HG03521 (cell line): ENCODE measurements at regions not wholly inside any gene's neighbourhood (a gene's known extent, or its start where the extent isn't known, plus 50 kb on each side); places are given as distances from the start of the nearest gene placed in this dataset.
"Not testable (repeated sequence)": the region's sequence is repeated elsewhere in the genome, so short reads cannot be mapped to it uniquely, and the experiment has no call there.

Source experiments
- ATAC-seq: cut with Tn5 transposase; IDR thresholded peaks from one replicate; pipeline ENCODE4 v1.9.1; 2021; ENCODE audit warnings: mild to moderate bottlenecking, moderate library complexity; ENCODE audit not compliant: unreplicated experiment

DNA sequence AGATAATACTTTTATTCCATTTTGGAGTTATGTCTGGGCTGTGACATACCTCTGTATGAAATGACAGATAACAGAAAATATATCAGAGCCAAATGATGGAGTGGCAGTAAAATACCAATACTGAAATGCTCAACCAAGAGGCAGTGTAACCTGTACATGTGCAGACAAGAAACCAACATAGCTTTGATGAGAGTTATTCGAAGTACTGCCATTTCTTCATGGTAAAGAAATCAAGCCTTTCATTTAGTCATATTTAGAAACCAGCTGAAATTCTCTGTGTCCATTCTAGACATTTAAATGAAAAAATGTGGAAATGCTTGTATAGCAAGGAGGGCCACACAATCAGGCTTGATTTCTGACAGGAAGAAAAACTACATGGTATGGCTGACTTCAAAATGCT, 127.1 kb upstream of the PTPRZ1 start:
- ATAC-seq = no peak

DNA sequence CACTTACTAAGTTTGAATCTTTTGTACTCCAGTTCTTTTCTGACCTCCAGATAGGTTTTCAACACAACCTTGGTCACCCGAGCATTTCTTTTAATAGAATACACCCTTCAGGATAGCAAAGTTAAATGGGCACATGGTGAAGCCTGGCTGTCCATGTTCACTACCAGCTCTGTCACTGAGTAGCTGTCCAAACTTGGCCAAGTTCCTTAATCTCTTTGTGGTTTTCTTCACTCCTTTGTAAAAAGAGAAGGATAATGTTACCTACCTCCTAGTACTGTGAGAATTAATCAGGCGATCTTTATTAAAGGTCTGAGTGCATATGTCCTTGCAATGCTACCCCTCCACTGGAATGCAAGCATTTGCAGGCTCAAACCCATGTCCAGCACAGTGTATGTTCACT, 128.1 kb upstream of the PTPRZ1 start:
- no peak for ATAC-seq

DNA sequence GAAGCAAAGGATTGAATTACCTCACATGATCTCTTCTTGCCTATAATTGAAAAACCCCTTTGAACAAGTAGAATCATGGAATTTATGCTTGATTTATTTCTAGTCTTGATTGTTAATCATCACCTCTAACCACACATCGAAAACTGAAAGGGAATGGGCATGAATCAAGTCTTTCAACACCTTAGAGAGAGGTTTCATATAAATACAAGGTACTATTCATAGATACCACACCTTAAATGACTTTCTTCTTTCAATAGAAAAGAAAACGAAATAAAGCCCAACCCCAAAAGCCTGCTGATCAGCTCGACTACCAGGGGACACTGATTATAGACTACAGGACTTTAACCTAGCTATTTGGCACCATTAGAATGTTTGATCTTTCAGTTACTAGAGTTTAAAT, 128.6 kb upstream of the PTPRZ1 start:
- ATAC-seq = no peak

DNA sequence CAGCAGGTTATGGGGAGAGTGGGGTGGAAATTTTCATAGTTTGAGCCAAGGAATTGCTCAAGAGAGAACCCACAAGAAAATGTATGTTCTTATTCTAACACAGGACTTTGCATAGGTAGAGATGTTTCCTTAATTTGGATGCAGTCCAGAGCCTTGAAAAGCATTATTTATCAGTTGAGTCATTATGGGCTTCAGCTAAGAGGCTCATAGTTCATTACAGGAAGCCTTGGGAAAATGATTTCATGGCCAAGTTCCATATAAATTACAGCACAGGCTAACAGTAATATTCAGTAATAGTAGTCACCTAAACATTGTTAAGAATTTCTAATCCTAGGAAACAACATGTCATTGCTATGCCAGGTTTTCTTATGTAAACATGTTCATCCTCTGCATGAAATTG, 131.1 kb upstream of the PTPRZ1 start:
- ATAC-seq = no peak

DNA sequence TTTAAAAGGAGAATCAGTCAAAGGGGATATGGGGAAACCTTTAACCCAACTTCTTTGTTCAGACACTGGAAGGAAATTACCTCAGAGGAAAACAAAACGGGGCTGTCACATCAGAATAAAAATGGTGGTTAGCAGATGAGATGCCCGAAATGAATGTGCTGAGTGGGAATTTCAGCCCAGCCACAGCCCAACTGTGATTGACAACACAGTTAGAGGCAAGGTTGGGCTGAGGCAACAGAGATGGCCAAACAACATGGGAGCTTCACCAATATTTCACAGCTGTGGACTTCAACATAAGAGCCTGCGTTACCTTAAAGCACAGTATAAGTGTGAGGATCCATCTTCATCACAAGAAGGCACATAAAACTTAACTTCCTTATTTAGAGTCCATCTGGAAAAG, 133.5 kb upstream of the PTPRZ1 start:
- ATAC-seq = no peak

DNA sequence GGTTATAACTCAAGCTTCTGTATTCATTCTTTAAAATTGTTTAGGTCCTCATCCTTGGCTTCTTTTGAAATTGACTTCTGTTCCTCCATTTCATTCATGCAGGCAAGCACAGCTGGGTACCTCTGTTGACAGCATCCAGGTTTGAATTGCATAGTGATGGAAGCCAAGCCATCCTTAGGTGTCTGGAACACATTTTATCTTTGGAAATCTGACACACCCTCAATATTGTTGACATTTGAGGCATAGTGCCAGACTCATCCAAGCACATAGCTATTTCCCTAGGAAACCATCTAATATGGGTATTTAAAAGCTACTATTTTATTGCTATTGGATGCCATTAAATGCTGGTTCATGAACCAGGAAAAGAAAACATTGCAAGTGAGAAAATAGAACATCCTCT, 142.1 kb upstream of the PTPRZ1 start:
- ATAC-seq = no peak

DNA sequence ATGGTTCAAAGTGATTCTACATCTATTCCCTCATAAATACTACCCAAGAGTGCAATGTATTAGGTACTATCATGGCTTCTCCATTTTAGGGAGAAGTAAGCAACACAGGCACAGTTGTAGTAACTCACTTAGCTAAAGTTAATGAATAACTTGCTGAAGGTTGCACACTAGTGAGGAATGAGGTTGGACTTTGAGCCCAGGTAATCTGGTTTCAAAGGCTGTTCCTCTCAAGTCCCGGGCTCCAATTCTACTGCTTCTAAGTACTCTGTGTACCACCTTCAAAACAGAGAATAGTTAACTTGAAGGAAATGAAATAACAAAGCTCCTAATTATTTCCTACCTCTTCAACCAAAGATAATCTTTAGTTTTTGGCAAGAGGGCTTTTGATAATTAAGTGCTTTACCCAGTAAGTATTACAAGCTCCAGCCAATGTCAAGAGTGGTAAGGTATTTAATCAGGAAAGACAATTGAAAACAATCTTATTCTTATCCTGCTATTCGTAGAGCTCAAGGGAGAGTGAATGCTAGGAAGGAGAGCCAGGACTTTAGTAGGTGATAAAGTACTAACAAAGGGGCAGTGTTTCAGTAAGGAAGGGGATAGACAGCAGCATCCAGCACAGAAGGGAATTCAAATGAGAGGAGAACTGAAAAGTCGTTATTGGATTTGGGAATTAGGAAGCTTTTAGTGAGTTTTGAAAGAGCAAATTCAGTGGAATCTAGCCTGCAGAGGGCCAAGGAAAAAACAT, 158.2 kb upstream of the PTPRZ1 start:
- ATAC-seq = no peak

DNA sequence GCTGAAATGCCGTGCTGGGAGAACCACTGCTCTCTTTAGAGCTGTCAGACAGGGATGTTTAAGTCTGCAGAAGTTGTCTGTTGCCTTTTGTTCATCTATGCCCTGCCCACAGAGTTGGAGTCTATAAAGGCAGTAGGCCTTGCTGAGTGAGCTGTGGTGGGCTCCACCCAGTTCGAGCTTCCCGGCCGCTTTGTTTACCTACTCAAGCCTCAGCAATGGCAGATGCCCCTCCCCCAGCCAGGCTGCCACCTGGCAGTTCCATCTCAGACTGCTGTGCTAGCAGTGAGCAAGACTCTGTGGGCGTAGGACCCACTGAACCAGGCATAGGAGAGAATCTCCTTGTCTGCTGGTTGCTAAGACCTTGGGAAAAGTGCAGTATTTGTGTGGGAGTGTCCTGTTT, 160.0 kb upstream of the PTPRZ1 start:
- not testable (repeated sequence) for ATAC-seq

DNA sequence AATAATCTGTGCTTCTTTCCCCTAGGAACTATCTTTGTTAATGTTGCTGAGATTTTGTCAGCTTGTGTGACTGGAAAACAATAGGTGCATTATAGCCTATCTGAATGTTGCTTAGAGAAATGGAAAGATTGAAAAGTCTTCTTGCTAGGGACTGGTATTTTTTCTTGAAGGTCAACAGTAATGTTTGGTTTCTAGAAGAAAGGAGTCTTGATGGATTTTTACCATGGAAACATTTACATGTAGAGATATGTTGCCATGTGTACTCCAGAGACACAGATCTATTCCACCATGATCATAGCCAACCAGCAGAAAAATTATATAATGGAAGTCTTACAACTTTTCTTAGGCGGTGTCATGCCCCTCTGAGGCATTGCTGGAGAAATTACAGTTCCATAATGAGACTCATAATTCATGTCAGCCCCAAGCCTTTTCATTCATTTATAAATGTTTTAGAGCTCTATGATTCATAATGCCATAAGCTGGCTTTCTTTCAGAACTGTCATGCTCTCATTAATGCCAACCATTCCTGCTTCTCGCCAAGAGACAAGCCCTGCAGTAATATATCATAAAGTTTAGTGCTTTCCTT, 175.1 kb upstream of the PTPRZ1 start:
- no peak for ATAC-seq

DNA sequence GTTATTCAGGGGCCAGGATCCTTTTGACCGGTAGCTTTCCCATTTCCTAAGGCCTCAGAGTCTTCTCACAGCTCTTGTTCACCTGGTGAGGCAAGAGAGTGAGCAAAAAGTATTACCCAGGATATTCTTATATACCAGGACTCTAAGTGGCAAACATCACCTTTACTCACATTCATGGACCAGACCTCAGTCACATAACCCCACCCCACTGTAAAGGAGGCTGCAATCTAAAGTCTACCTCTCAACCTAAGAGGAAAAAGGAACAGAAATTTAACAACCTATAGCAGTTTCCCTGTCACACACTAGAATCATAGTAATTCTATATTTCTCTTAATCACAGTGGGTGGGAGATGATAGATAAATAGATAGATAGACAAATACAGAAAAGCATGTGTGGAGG, 176.0 kb upstream of the PTPRZ1 start:
- no peak for ATAC-seq

DNA sequence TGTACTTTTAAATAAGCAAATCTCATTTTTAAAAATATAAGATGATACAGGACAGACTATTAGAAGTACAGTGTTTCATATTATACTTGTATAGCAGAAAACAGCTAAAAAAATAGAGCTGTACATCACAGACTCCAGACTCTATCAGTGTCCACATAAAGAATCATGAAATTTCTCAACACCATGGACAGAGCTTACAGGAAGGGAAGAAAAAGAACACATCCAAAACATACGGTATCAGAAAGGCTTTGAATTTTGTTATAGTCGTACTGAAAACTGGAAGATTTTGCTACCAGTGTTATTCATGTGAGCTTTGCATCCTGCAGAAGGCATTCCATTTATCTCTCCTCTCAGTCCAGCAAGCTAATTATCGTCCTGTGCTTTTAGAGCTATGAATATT, 183.2 kb upstream of the PTPRZ1 start:
- ATAC-seq = no peak

DNA sequence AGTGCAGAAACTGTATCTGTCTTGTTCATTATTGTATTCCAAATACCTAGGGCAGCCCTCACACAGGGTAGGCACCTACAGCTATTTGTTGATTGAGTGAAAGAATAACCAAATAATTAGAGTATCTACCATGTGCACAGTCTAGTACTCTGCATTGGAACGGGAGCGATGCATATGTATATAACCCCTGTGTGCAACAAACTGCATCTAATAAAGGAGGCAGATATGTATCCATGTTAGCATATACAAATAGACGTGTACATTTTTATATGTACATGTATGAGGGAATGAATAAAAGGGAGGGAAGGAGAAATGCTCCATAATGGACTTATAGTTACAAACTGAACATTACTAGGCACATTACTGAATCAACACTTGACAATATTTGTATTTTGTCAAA, 191.3 kb upstream of the PTPRZ1 start:
- ATAC-seq = no peak

DNA sequence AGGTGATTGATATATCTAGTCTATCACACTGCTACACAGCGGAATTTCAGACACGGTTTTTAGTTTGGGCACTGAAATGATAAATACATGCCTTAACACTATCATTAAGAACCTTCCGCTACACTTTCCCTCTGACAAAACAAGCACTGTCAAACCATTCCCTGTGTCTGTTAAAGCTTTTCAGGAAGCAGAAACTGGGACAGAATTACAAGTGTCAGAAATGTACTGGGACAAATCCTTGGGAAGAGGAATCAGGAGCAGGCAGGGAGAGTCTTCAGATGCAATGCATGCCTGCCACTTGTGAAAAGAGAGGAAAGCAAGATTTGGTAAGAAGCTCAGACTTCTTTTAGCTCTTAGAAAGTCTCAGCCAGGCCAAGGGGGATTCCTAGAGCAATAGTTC, 196.8 kb upstream of the PTPRZ1 start:
- no peak for ATAC-seq

DNA sequence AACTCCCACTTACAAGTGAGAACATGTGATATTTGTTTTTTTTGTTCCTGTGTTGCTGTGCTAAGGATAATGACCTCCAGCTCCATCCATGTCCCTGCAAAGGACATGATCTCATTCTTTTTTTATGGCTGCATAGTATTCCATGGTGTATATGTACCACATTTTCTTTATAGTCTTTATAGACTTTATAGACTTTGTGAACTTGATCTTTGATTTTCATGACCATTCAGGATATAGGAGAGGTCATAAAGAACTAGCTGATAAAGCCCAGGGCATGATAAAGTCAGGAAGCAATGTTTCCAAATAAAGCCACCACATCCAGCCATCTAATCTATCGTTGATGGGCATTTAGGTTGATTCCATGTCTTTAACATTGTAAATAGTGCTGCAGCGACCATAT, 198.5 kb upstream of the PTPRZ1 start:
- not testable (repeated sequence) for ATAC-seq

DNA sequence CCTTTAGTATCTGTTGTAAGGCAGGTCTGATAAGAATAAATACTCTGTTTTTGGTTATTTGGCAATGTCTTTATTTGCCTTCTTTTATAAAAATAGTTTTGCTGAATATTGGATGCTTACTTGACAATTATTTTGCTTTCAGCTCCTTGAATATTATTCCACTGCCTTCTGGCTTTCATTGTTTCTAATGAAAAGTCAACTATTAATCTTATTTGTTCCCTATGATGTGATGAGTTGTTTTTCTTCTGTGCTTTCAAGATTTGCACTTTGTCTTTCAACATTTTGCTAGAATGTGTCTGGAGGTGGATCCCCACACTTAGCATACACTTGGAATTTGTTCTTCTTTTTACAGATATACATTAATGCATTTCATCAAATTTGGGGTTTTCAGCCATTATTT, 203.8 kb upstream of the PTPRZ1 start:
- ATAC-seq = no peak

DNA sequence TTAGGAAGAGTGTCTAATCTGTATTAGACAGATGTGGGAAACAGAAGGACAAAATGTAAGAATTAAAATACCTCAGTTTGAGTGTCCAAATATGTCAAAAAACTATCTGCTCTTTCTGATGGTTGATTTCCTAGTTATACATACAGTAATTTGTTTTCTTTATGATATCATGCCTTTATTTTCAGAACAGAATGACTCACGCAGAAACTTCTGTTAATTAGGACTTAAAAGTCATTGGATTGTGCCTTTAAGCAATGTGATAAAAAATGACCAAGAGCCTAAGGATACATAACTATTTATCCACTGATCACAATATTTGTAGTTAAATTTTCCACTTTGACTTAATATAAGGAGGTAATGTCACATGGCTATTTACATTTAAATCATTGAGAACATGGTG, 206.7 kb upstream of the PTPRZ1 start:
- no peak for ATAC-seq

DNA sequence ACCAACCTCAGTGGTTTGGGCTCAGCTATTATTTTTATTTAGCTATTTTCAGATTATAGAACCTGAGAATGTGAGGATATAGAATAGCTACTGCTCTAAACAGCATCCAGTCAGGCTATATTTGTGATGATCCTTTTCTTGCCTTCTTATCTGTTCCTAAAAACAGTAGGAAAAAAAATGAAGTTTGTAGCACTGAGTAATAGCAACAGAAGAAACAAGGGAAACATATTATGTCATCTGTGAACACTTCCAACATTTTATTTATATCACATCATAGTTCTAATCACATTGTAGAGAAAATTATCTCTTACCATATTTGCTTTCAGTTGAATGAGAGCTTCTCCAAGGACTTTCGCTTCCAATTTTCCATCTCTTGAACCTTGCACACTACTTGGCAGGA, 229.6 kb upstream of the PTPRZ1 start:
- no peak for ATAC-seq

DNA sequence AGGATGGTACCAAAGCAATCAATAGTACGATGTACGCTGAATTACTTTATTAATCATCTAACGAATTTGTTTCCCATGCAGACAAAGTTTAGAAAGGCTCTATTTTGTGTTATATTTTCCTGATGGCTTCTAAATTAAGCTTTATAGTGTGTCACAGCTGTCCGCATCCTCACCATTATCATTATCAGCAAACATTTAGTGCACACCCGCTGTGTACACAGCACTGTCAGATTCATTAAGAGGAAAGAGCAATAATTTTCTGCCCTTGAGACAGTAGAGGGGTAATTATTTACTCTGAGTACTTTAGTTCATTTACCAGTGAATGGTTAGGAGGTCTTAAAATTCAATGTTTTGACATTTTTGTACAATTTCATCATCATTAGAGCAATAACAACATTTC, 233.3 kb upstream of the PTPRZ1 start:
- ATAC-seq = no peak

DNA sequence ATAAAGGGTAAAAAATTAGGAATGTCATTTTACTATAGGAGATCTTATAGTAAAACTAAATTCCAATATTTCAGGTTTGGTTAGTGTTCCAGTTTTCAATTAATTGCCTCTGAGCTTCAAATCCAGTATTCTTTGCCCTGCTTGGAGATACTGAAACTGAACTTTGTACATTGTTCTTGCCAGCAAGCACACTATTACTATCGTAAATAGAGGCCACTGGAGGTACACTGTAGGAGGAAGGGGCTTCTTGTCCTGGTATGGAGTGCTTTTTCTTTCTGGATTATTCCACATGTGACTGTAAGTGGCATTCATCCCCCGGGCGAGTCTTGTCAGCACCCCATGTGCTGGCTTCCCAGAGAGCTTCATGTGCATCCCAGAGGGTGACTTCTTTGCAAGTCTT, 234.7 kb upstream of the PTPRZ1 start:
- no peak for ATAC-seq

DNA sequence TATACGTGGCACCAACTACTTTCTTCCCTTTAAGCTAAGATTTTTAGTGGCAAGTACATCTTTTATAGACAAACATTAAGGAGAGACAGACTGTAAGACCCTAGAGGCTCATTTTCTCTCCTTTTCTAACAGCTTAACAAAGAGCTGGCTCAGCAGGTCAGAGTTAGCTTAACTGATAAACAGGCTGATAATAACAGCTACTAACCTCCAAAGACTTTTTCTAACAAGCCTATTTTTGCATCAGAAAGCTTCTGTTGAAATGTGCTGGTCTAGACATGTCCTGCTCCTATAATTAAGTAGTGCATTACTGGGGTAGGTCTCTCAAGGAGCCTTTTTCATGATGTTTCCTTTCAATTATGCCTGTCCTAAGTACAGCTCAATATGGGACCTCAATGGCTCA, 238.2 kb upstream of the FAM3C start:
- no peak for ATAC-seq

DNA sequence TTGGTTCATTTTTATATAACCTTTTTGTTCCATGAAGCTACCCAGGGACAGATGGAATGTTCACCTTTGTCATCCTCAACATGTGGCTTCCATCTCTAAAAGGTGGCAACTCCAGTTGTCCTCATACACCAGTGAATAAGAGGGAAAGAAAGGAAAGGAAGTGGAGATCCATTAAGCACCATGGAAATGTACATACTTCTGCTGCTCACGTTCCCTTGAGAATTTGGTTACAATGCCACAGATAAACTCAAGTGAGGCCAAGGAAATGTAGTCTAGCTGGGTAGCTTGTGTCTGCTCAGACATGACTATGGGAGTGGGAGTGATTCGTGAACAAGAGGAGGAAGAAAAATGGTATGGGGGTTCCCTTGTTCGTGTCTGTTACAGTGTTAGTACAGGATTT, 237.1 kb upstream of the FAM3C start:
- ATAC-seq = no peak

DNA sequence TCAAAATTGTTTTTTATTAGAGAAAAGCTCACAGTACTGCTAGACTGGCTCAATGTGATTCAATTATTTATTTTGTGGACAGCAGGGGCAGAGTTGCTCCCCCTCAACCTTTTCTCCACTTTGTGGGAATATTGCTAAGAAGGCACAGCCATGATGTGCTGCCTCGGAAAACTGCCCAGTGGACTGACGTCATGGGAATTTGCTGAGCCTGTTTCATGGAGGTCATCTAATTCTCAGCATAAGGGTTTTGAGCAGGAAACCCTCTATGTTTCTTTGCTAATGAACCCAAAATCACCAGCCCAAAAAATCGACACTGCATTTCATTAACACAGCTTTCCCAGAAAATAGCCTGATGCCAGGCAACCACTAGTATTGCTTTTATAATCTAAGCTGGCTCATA, 228.8 kb upstream of the FAM3C start:
- ATAC-seq = no peak
